Sigmoid colon (tissue), 4 donors: ENCODE measurements at regions not wholly inside any gene's neighbourhood (a gene's known extent, or its start where the extent isn't known, plus 50 kb on each side); places are given as distances from the start of the nearest gene placed in this dataset.

Source experiments
- EP300 ChIP-seq, 4 donors: sonication (generic); formaldehyde crosslinking; IDR thresholded peaks; one replicate each; pipeline ENCODE4 v1.6.1; 2017; ENCODE audit warnings: antibody characterized with exemption in 4 of 4
- POLR2A ChIP-seq, 2 donors: fragments of 450-650 bp; IDR thresholded peaks; one replicate each; pipeline ENCODE4 v1.6.1; 2016; ENCODE audit warnings: antibody characterized with exemption in 2 of 2, mild to moderate bottlenecking in 2 of 2, moderate library complexity in 2 of 2
- POLR2AphosphoS5 ChIP-seq, 4 donors: sonication (generic); formaldehyde crosslinking; IDR thresholded peaks; one replicate each; pipeline ENCODE4 v1.6.1; 2017; ENCODE audit warnings: antibody characterized with exemption in 4 of 4
- TF ChIP-seq, protein P1 (sequence below), 4 experiments: fragments of 450-650 bp in 3 of 4; fragments of 200-600 bp in 1 of 4; IDR thresholded peaks; one replicate each; pipeline ENCODE4 v1.5.1; 2016 to 2019; ENCODE audit warnings: antibody characterized with exemption in 4 of 4, mild to moderate bottlenecking in 3 of 4, moderate library complexity in 2 of 4

DNA sequence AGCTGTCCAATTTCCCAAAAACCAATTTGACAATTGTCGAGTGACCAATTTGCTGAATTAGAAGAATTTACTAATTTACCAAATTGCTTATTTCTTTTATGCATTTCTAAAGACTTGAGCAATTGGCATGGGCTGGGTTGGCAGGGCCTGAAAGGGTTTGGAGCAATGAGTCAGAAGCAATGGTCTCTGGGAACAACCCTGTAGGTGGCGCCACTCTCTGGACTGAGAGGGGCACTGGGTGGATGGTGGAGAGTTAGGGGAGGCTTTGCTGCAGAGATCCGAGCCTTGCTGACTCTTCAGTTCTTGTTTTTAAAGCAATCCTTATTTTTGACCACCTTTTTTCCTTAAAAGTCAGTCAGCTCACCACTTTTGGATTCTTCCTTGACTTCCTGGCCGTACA lies 71.5 kb upstream of the RPS23 start:
- TF ChIP-seq EP300 (IDR thresholded peaks at IDR 0.05) (no peak), POLR2A (IDR thresholded peaks at IDR 0.05) (no peak), POLR2AphosphoS5 (IDR thresholded peaks at IDR 0.05) (no peak)
- TF ChIP-seq, protein P1, sequence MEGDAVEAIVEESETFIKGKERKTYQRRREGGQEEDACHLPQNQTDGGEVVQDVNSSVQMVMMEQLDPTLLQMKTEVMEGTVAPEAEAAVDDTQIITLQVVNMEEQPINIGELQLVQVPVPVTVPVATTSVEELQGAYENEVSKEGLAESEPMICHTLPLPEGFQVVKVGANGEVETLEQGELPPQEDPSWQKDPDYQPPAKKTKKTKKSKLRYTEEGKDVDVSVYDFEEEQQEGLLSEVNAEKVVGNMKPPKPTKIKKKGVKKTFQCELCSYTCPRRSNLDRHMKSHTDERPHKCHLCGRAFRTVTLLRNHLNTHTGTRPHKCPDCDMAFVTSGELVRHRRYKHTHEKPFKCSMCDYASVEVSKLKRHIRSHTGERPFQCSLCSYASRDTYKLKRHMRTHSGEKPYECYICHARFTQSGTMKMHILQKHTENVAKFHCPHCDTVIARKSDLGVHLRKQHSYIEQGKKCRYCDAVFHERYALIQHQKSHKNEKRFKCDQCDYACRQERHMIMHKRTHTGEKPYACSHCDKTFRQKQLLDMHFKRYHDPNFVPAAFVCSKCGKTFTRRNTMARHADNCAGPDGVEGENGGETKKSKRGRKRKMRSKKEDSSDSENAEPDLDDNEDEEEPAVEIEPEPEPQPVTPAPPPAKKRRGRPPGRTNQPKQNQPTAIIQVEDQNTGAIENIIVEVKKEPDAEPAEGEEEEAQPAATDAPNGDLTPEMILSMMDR (IDR thresholded peaks at IDR 0.05) = no peak
